Amniotic epithelial cell (primary cell): ENCODE measurements at regions not wholly inside any gene's neighbourhood (a gene's known extent, or its start where the extent isn't known, plus 50 kb on each side); places are given as distances from the start of the nearest gene placed in this dataset.

Experiments
- DNase-seq: peaks from one replicate; pipeline ENCODE4 v3.0.0-alpha.2; 2010; ENCODE audit warnings: low read depth

GRCh38 chr17:71334048-71334751 is 786.6 kb upstream of the SOX9 start:
- DNase-seq: no peak

DNA sequence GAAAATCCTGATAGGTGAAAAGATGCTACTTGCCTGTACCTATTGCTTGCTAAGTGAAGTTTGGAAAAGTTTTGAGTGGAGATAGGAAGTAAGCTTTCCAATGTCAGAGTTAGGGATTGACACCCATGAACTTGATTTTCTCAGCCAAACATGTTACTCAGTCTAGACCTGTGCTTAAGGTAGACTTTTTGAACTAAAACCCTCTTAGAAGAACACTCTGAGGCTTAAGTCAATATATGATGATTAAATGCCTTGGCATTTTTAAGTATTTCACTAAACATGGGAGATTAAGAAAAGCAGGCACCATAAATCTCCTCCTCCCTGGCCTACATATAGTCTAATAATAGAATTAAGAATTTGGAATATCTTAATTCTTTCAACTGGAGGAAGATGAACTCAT is 785.6 kb upstream of the SOX9 start:
- DNase-seq: peak; percentile 13

DNA sequence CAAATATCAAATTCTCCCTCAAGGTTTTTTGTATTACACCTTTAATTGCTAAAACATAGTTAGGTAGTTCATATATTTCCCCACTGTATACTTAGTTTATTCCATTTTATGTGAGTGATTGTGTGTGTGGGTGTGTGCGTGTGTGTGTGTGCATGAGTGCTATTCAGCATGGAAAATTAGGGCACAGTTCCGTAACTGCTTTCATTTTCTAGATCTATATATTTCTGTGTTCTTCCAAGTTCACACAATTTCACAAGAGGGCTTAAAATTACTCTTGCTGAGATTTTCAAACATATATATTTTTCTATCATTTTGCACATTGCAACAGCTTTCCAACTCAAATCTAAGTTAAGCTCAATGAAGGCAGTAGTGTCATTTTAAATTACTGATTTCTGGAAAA is 782.9 kb upstream of the SOX9 start:
- DNase-seq: peak; percentile 16

DNA sequence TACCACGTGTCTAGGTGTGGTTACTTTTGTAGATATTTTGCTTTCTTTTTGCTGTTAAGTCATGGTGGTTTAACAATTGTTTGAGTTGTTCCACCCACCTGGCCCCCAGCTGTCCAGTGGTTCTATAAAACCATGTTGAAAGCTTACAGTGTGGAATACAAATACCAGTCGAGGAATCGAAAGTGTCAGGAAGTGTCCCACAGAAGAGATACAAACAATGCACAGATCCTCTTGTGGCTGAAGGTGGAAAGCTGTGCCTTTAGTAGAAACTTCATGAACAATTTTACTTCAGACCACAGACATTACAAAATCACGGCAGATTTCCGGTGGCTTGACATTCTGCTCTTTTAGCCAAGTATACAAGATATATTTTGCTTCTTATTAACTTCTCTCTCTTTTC is 782.4 kb upstream of the SOX9 start:
- DNase-seq: peak; percentile 58

DNA sequence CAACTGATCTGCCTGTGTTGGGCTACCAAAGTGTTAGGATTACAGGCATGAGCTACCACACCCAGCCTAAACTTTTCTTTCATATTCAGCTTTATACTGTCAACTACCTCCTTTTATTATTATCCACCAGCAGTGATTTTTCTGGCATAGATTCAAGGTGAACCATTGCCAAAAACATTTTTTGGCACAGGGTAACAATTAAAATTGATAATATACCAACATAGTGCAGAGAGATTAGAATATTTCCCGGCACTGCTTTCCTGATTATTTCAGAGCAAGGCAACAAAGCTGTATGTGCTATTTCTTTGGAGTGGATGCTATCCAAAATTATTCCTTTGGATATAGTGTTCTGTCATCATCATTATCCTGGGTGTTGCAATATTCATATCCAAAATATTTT is 781.6 kb upstream of the SOX9 start:
- no peak for DNase-seq

- peak; percentile 22 for DNase-seq
Measured at GRCh38 chr17:71342737-71343136, 778.1 kb upstream of the SOX9 start.

- DNase-seq: peak; percentile 31
Measured at GRCh38 chr17:71349908-71350600, 770.8 kb upstream of the SOX9 start.

DNA sequence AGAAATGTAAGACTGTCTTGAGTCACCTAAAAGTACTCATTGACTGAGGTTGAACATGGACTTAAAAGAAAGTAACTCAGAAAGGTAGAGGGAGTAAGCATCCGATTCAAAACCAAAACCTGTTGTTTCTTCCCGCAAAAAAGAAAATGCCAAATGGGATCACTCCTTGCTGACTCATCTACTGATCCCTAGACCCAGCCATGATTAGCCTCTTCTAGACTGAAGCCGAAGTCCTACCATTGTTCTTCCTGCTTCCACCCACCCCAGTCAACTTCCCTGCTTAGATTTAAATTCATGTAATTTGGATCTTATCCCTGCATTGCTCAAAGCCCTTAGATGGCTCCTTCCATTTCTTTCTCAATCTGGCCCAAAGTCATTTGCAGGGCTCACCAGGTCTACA is 760.5 kb upstream of the SOX9 start:
- DNase-seq: peak; percentile 15

DNA sequence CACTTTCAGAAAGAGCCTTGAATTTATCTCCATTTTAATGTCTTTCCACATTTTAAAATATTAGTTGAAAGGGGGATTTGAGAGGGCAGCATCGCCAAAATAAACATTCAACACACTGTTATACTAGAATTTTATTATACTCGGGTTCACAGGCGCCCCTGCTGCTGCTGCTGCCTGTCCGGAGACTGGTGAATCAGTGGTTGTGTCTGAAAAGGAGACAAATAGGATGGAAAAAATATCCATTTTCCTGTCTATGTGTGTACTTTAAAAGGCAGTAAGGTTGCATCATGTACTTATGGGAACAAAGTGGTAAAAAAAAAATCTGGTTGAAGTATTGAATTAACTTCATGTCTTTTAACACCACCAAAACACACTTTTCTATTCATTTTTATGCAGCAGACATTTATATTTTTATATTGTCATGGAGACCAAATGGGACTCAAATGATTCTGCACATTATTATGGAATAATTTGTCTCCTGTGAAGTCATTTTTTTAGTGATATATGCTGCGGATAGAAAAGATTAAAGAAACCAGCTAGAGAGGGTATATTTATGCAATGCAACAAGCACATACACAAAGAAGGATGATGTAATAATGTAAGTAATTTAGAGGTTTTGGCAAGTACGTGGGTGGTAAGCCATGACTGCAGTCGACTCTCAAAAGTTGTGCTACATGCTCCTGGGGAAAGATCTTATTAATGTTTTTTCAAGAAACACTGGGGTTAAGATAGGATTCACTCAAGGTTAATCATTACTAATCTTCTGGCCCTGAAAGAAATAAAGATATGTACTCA is 759.0 kb upstream of the SOX9 start:
- peak; percentile 80 for DNase-seq

DNA sequence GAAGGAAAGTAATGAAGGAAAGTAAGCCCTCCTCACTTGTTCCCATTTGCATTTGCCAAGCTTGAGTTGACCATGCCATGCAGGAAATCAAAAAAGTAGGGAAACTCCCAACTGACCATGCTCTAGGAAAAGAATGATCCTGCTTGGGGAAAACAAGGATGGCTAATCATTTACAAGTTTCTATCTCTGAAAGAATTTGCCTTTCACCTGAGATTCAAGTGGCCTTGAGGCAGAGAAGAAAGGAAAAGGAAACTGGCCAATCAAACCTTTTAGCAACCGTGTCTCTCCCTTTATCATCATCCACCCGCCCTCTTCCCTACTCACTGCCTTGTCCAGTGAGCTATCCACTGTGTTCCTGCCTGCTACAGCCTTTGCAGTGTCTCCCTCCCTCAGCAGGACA is 757.2 kb upstream of the SOX9 start:
- DNase-seq: no peak

DNA sequence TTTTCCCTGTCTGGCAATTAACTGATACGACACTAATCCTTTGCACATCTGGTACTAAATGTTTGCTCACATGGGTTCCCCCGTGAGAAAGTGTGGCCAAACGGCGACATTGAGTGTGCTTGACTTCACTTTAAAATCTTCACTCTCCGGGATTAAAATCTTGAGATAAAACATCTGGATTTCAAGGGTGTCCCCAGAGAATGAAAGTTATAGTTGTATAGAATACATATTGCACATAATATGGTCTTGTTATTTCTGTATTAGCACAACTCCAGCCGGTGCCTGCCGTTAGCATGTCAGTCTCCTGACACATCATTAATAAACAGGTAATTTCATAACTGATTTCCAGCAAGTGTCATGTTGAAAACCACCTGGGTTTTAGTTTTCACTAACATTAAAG is 749.0 kb upstream of the SOX9 start:
- no peak for DNase-seq

DNA sequence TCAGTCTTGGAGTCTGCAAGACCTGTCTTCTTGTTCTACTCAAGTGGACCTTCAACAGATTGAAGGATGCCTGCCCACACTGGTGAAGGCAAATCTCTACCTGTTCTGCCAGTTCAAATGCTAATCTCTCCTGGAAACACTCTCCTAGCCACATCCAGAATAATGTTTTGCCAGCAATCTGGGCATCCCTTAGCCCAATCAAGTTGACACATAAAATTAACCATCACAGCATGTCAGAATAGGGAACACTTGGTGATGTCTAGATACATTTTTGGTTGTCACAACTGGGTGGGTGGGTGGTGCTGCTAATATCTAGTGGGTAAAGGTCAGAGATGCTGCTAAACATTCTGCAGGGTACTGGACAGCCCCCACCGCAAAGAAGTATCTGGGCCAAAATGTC is 744.9 kb upstream of the SOX9 start:
- no peak for DNase-seq

GRCh38 chr17:71376933-71377332 is 743.9 kb upstream of the SOX9 start:
- no peak for DNase-seq

DNA sequence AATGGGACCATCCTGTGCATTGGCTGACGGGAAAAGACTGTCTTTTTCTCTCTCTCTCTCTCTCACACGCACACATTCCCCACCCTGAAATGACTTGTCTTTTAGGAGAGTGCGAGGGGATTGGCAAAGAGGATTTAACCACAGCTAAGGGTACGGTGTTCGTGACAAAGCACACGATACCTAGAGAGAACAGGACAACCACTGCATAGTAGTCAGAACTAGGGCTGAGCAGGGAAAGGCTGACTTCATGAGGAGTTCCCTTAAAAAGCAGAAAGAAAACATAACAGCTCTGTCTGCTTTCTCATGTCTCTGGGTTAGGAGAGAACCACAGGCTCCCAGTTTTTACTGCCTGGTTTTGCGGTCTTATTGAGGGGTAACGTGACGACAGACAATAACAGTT is 742.8 kb upstream of the SOX9 start:
- no peak for DNase-seq

DNA sequence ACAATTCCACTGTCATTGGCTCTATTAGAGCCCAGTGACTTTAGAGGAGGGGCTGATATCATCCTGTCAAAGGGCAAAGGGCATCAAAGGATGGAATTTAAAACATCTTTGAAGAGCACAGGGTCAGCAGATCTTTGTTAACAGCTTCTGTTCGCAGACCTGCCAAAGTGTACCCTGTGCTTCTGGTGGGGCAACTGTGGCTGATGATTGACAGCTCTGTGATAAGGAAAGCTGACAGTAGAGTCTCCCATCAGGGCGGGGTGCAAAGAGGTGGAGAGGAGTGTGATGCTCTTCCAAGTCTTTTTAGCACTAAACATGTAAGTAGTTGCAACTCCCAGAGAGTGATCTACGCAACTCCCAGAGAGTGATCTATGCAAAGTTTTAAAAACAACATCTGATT is 742.1 kb upstream of the SOX9 start:
- no peak for DNase-seq

DNA sequence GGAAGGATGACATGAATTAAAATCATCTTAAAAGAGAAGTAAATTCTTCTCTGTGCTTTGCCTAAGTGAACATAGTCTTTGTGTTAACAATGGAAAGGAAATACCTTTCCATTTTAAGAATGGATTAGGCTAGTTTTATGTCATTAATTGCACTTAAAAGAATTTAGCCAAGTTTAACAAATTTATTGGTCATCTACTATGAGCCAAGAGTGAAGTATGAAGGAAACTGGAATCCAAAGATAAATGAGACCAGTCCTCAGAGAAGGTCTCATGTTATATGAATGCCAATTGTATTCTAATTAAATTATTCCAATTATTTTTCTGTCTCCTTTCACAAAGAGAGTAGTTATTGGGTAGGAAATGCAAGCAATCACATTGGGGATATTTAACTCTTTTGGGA is 741.3 kb upstream of the SOX9 start:
- DNase-seq: no peak

GRCh38 chr17:71380535-71380934 is 740.3 kb upstream of the SOX9 start:
- no peak for DNase-seq

DNA sequence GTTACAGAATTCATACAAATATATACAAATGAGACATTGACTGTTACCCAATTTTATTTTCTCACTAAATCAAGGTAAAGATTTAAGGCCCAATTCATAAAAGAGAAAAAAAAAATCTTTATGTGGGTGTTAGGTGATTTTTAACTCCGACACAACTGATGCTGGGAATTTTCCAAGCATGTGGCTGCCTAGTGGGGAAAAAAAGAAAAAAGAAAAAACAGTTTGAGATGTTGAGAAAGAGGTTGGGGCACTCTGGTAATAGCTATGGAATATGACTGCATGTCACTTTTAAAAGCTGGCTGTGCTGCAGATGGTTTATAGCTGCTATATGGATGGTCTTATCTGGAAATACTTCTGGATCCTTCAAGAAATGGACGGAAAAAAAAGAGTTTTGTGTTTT is 739.9 kb upstream of the SOX9 start:
- DNase-seq: no peak

GRCh38 chr17:71383091-71383490 is 737.7 kb upstream of the SOX9 start:
- no peak for DNase-seq

GRCh38 chr17:71387456-71387855 is 733.4 kb upstream of the SOX9 start:
- DNase-seq: no peak

DNA sequence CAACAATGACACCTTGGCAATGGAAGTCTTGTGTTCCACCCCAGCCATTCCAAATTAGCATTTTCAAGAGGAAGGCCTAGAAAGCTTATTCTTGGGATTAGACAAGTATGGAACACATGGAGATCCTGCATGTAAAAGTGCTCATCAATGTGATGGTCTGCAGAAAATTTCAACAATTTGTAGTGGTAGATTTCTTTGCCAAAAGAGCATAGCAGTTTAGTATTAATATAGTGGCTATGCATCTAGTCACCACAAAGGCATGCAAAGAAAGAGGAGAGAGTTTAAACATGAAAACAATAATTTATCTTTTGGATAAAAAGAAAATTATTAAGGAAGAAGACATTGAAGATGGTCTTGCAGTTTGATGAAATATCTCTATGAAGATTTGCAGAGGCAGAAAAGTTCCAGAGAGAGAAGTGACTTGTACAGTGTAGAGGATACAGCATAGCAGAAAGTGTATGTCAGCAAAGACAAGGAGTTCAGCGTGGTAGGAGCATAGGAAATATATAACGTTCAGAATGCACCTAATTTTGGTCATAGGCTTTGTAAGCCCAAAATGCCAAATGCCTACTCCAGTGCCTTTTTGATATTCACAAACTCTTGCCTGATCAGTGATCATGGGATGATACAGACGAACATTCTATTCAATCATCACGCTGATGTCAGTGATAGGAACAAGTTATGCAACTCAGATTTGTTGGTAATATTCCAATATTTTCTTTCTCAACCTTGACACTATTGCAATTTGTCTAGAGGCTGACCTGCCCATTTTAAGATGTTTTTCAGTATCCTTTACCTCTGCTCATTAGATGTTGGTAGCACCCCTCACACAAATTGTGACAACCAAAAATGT is 727.9 kb upstream of the SOX9 start:
- peak; percentile 52 for DNase-seq

- no peak for DNase-seq
Measured at GRCh38 chr17:71395901-71396300, 724.9 kb upstream of the SOX9 start.
